Subcutaneous abdominal adipose tissue (tissue), 5 donors: ENCODE measurements at regions not wholly inside any gene's neighbourhood (a gene's known extent, or its start where the extent isn't known, plus 50 kb on each side); places are given as distances from the start of the nearest gene placed in this dataset.

Experiments used
- H3K27ac ChIP-seq: one replicate; pipeline ENCODE4 v1.7.0; 2013; ENCODE audit warnings: low read depth, mild to moderate bottlenecking, inconsistent platforms, low read length, moderate library complexity
- H3K27me3 ChIP-seq, 5 donors: one replicate each; pipeline ENCODE4 v1.7.0; 2013; ENCODE audit warnings: low read length in 5 of 5, inconsistent platforms in 1 of 5; ENCODE audit not compliant: control insufficient read depth in 5 of 5, insufficient read depth in 4 of 5
- H3K36me3 ChIP-seq, 5 donors: one replicate each; pipeline ENCODE4 v1.7.0; 2013; ENCODE audit warnings: low read length in 5 of 5; ENCODE audit not compliant: control insufficient read depth in 5 of 5, insufficient read depth in 5 of 5
- H3K4me1 ChIP-seq, 5 donors: one replicate each; pipeline ENCODE4 v1.7.0; 2013; ENCODE audit warnings: low read length in 5 of 5, mild to moderate bottlenecking in 3 of 5, moderate library complexity in 1 of 5; ENCODE audit not compliant: control insufficient read depth in 5 of 5, insufficient read depth in 5 of 5
- H3K4me3 ChIP-seq, 5 donors: one replicate each; pipeline ENCODE4 v1.7.0; 2013; ENCODE audit warnings: low read length in 5 of 5, low read depth in 1 of 5
- H3K9ac ChIP-seq, 5 donors: one replicate each; pipeline ENCODE4 v1.7.0; 2013; ENCODE audit warnings: low read length in 5 of 5, mild to moderate bottlenecking in 4 of 5, moderate library complexity in 3 of 5
- H3K9me3 ChIP-seq, 5 donors: one replicate each; pipeline ENCODE4 v1.7.0; 2013; ENCODE audit warnings: low read length in 5 of 5; ENCODE audit not compliant: control insufficient read depth in 5 of 5
- donor health status: healthy.
- donor health status: healthy.
- donor health status: healthy.
- donor health status: healthy.
- donor health status: healthy.

GRCh38 chr2:150391779-150392178, 95.7 kb downstream of the RND3 start:
- H3K9ac ChIP-seq: no peak overlapping the region
- H3K9me3 ChIP-seq: no peaks in the 10 kb centered on the region
- H3K27me3 ChIP-seq: no peaks in the 10 kb centered on the region
- no peaks in the 10 kb centered on the region for H3K4me1 ChIP-seq
- H3K36me3 ChIP-seq: no peaks in the 10 kb centered on the region
- H3K4me3 ChIP-seq: no peak overlapping the region
- no peak overlapping the region for H3K27ac ChIP-seq

- no peak overlapping the region for H3K4me3 ChIP-seq
- no peak overlapping the region for H3K9ac ChIP-seq
- H3K27ac ChIP-seq: no peak overlapping the region
- H3K4me1 ChIP-seq: no peaks in the 10 kb centered on the region
- no peaks in the 10 kb centered on the region for H3K36me3 ChIP-seq
- peaks cover 0 to 5% (median 3%) of the 10 kb centered on the region in 5 donors for H3K9me3 ChIP-seq
- H3K27me3 ChIP-seq: no peaks in the 10 kb centered on the region
Observed at GRCh38 chr2:150389447-150389846, 98.0 kb downstream of the RND3 start.

GRCh38 chr2:150388289-150388625, 99.2 kb downstream of the RND3 start:
- peaks cover 0 to 5% (median 3%) of the 10 kb centered on the region in 5 donors for H3K9me3 ChIP-seq
- H3K27ac ChIP-seq: no peak overlapping the region
- H3K4me3 ChIP-seq: no peak overlapping the region
- no peak overlapping the region for H3K9ac ChIP-seq
- H3K36me3 ChIP-seq: no peaks in the 10 kb centered on the region
- no peaks in the 10 kb centered on the region for H3K27me3 ChIP-seq
- no peaks in the 10 kb centered on the region for H3K4me1 ChIP-seq

GRCh38 chr2:150387586-150388288, 99.7 kb downstream of the RND3 start:
- H3K9me3 ChIP-seq: peaks cover 0 to 5% (median 3%) of the 10 kb centered on the region in 5 donors
- no peak overlapping the region for H3K4me3 ChIP-seq
- H3K36me3 ChIP-seq: no peaks in the 10 kb centered on the region
- no peak overlapping the region for H3K9ac ChIP-seq
- H3K4me1 ChIP-seq: no peaks in the 10 kb centered on the region
- H3K27ac ChIP-seq: no peak overlapping the region
- H3K27me3 ChIP-seq: no peaks in the 10 kb centered on the region

- H3K4me3 ChIP-seq: no peak overlapping the region
- no peaks in the 10 kb centered on the region for H3K4me1 ChIP-seq
- no peak overlapping the region for H3K27ac ChIP-seq
- no peak overlapping the region for H3K9ac ChIP-seq
- peaks cover 0 to 5% (median 3%) of the 10 kb centered on the region in 5 donors for H3K9me3 ChIP-seq
- no peaks in the 10 kb centered on the region for H3K36me3 ChIP-seq
- H3K27me3 ChIP-seq: no peaks in the 10 kb centered on the region
Observed at GRCh38 chr2:150385211-150385610, 102.3 kb downstream of the RND3 start.

- Histone ChIP-seq H3K9me3 (peaks cover 0 to 5% (median 3%) of the 10 kb centered on the region in 5 donors), H3K4me3 (no peak overlapping the region), H3K9ac (no peak overlapping the region), H3K36me3 (no peaks in the 10 kb centered on the region), H3K4me1 (peaks cover 0 to 4% (median 0%) of the 10 kb centered on the region in 5 donors), H3K27ac (no peak overlapping the region), H3K27me3 (no peaks in the 10 kb centered on the region)
Observed at GRCh38 chr2:150383587-150383986, 103.9 kb downstream of the RND3 start.

- no peaks in the 10 kb centered on the region for H3K36me3 ChIP-seq
- no peaks in the 10 kb centered on the region for H3K27me3 ChIP-seq
- no peak overlapping the region for H3K4me3 ChIP-seq
- no peak overlapping the region for H3K9ac ChIP-seq
- H3K9me3 ChIP-seq: no peaks in the 10 kb centered on the region
- no peak overlapping the region for H3K27ac ChIP-seq
- H3K4me1 ChIP-seq: peaks cover 0 to 15% (median 4%) of the 10 kb centered on the region in 5 donors
Observed at GRCh38 chr2:150379166-150379565, 108.3 kb downstream of the RND3 start.

- Histone ChIP-seq H3K4me3 (no peak overlapping the region), H3K27me3 (no peaks in the 10 kb centered on the region), H3K4me1 (peaks cover 0 to 15% (median 4%) of the 10 kb centered on the region in 5 donors), H3K36me3 (no peaks in the 10 kb centered on the region), H3K9me3 (no peaks in the 10 kb centered on the region), H3K9ac (no peak overlapping the region), H3K27ac (no peak overlapping the region)
Observed at GRCh38 chr2:150378686-150379085, 108.8 kb downstream of the RND3 start.

- no peaks in the 10 kb centered on the region for H3K27me3 ChIP-seq
- peaks cover 0 to 15% (median 4%) of the 10 kb centered on the region in 5 donors for H3K4me1 ChIP-seq
- H3K27ac ChIP-seq: no peak overlapping the region
Observed at GRCh38 chr2:150376553-150377335, 110.7 kb downstream of the RND3 start.

GRCh38 chr2:150375333-150375732, 112.1 kb downstream of the RND3 start:
- H3K4me3 ChIP-seq: no peak overlapping the region
- H3K9ac ChIP-seq: no peak overlapping the region
- H3K36me3 ChIP-seq: no peaks in the 10 kb centered on the region
- H3K27me3 ChIP-seq: no peaks in the 10 kb centered on the region
- H3K27ac ChIP-seq: no peak overlapping the region
- no peaks in the 10 kb centered on the region for H3K9me3 ChIP-seq
- H3K4me1 ChIP-seq: peaks cover 0 to 19% (median 7%) of the 10 kb centered on the region in 5 donors

More at GRCh38 chr2:150376553-150377335, 110.7 kb downstream of the RND3 start:
- Histone ChIP-seq H3K9ac (no peak overlapping the region), H3K36me3 (no peaks in the 10 kb centered on the region), H3K9me3 (no peaks in the 10 kb centered on the region), H3K4me3 (no peak overlapping the region)
